ENCODE measurements at regions not wholly inside any gene's neighbourhood (a gene's known extent, or its start where the extent isn't known, plus 50 kb on each side); places are given as distances from the start of the nearest gene placed in this dataset.
"Not testable (repeated sequence)": the region's sequence is repeated elsewhere in the genome, so short reads cannot be mapped to it uniquely, and the experiment has no call there.

GRCh38 chrX:78573630-78574029 lies 85.5 kb downstream of the RTL3 start:
- Mint-ChIP-seq H3K27ac (no peak overlapping the region), H3K9me3 (no peaks in the 10 kb centered on the region), H3K4me3 (no peak overlapping the region), H3K4me1 (peaks cover 12% of the 10 kb centered on the region), H3K27me3 (no peaks in the 10 kb centered on the region), H3K36me3 (ENCODE audit: low read depth) (no peaks in the 10 kb centered on the region)
- DNase-seq (no peak), ATAC-seq (ENCODE audit: low read depth) (no peak)
- ChIA-PET CTCF (no interaction called here), POLR2A (no interaction called here)
- no peak for TF ChIP-seq CTCF (IDR thresholded peaks at IDR 0.05)
- intact Hi-C loops (cut with micrococcal nuclease) = no loop called here

- Mint-ChIP-seq H3K4me3 (no peak overlapping the region), H3K4me1 (peaks cover 15% of the 10 kb centered on the region), H3K36me3 (ENCODE audit: low read depth) (no peaks in the 10 kb centered on the region), H3K9me3 (no peaks in the 10 kb centered on the region), H3K27me3 (no peaks in the 10 kb centered on the region), H3K27ac (no peak overlapping the region)
- no peak for DNase-seq
- ATAC-seq (ENCODE audit: low read depth) = no peak
- ChIA-PET CTCF (no interaction called here), POLR2A (no interaction called here)
- TF ChIP-seq CTCF (IDR thresholded peaks at IDR 0.05) = no peak
- intact Hi-C loops (cut with micrococcal nuclease) = no loop called here
These were observed 87.3 kb downstream of the RTL3 start for GRCh38 chrX:78571849-78572248.

- Mint-ChIP-seq H3K9me3 (peaks cover 2% of the 10 kb centered on the region), H3K27ac (peak overlapping the region; percentile 75), H3K4me1 (peaks cover 13% of the 10 kb centered on the region), H3K27me3 (no peaks in the 10 kb centered on the region), H3K4me3 (no peak overlapping the region), H3K36me3 (ENCODE audit: low read depth) (no peaks in the 10 kb centered on the region)
- ChIA-PET POLR2A (interaction anchor here (0.7 kb wide), 2 partner anchors 645 to 658 kb away, joined by 8 to 16 read pairs; partner anchors contain the start of gene ATP7A), CTCF (interaction anchor here (0.6 to 2.6 kb wide), 10 partner anchors 138 to 895 kb away, joined by 3 to 32 read pairs (median 4); no protein-coding TSS in a partner anchor)
- intact Hi-C loops (cut with micrococcal nuclease) = loop anchor here (1.0 to 5.0 kb wide), 7 partner anchors 200 to 895 kb away; no protein-coding TSS in a partner anchor
- no peak for TF ChIP-seq CTCF (IDR thresholded peaks at IDR 0.05)
- DNase-seq (no peak), ATAC-seq (ENCODE audit: low read depth) (no peak)
These were observed 103.6 kb downstream of the RTL3 start for GRCh38 chrX:78555401-78555980.

- H3K27ac Mint-ChIP-seq; H3K36me3 Mint-ChIP-seq (ENCODE audit: low read depth); H3K4me3 Mint-ChIP-seq; intact Hi-C loops (cut with micrococcal nuclease); H3K27me3 Mint-ChIP-seq; POLR2A ChIA-PET; H3K9me3 Mint-ChIP-seq; ATAC-seq (ENCODE audit: low read depth); DNase-seq: not testable (repeated sequence)
- CTCF ChIA-PET = interaction anchor here (0.9 kb wide), 1 partner anchor 529 kb away, joined by 4 read pairs; no protein-coding TSS in a partner anchor
- H3K4me1 Mint-ChIP-seq = peaks cover 13% of the 10 kb centered on the region
These were observed 106.5 kb downstream of the RTL3 start for GRCh38 chrX:78552628-78553027.

GRCh38 chrX:78548012-78548411 lies 111.1 kb downstream of the RTL3 start:
- Mint-ChIP-seq H3K4me3 (no peak overlapping the region), H3K9me3 (peaks cover 3% of the 10 kb centered on the region), H3K27ac (no peak overlapping the region), H3K27me3 (no peaks in the 10 kb centered on the region), H3K36me3 (ENCODE audit: low read depth) (no peaks in the 10 kb centered on the region), H3K4me1 (peaks cover 8% of the 10 kb centered on the region)
- no peak for TF ChIP-seq CTCF (IDR thresholded peaks at IDR 0.05)
- intact Hi-C loops (cut with micrococcal nuclease) = no loop called here
- ChIA-PET CTCF (no interaction called here), POLR2A (no interaction called here)
- DNase-seq = no peak
- ATAC-seq (ENCODE audit: low read depth) = no peak

- Mint-ChIP-seq H3K36me3 (ENCODE audit: low read depth) (no peaks in the 10 kb centered on the region), H3K4me3 (no peak overlapping the region), H3K4me1 (no peaks in the 10 kb centered on the region), H3K27ac (no peak overlapping the region), H3K9me3 (peaks cover 11% of the 10 kb centered on the region), H3K27me3 (no peaks in the 10 kb centered on the region)
- intact Hi-C loops (cut with micrococcal nuclease) = no loop called here
- TF ChIP-seq CTCF (IDR thresholded peaks at IDR 0.05) = no peak
- CTCF ChIA-PET = no interaction called here
- DNase-seq = no peak
- no peak for ATAC-seq (ENCODE audit: low read depth)
- POLR2A ChIA-PET = no interaction called here
These were observed 113.9 kb downstream of the RTL3 start for GRCh38 chrX:78545233-78545632.

Measured in activated B cell treated with CpG ODN at 0.5 μM for 24 hours (primary cell).